HG03565 (cell line): ENCODE measurements at regions not wholly inside any gene's neighbourhood (a gene's known extent, or its start where the extent isn't known, plus 50 kb on each side); places are given as distances from the start of the nearest gene placed in this dataset.
"Not testable (repeated sequence)": the region's sequence is repeated elsewhere in the genome, so short reads cannot be mapped to it uniquely, and the experiment has no call there.

Source experiments
- ATAC-seq: cut with Tn5 transposase; IDR thresholded peaks from one replicate; pipeline ENCODE4 v1.9.1; 2021; ENCODE audit warnings: mild to moderate bottlenecking, moderate library complexity; ENCODE audit not compliant: unreplicated experiment

DNA sequence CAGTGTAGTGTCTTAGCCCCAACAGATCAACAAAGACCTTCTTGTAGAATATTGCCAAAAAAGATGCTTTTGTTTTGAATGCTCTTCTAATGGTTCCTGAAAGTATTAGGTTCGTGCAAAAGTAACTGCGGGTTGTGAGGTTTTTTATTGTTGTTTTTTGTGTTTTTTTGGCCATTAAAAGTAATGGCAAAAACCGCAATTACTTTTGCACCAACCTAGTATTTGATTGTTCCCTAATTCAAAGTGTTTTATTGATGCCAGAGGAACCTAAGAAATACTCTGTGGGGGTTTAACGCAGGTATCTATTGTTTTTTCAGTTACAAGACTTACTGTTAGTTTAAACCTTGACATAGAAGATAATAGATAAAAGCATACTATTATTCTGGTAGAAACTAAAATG, 150.8 kb upstream of the DAAM1 start:
- ATAC-seq, result no peak

DNA sequence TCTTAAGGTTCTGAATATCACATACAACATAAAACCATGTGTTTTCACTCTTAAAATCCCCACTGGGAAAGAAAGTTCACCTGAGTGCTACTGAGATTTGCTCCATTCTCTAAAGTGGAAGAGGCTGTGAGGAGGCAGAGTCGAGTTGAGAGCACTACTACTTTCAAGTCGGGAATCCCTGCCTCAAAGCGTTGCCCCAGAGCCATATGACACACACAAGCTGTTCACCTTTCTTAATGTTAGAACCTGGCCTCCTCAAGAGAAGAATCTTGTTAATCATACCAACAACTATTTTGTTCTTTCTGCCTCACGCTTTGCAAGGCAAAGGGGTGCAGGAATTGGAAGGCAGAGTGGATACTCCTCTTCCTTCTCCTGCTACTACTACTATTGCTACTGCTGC, 149.7 kb upstream of the DAAM1 start:
- ATAC-seq, result no peak

GRCh38 chr14:59041308-59041707, 147.2 kb upstream of the DAAM1 start:
- no peak for ATAC-seq

DNA sequence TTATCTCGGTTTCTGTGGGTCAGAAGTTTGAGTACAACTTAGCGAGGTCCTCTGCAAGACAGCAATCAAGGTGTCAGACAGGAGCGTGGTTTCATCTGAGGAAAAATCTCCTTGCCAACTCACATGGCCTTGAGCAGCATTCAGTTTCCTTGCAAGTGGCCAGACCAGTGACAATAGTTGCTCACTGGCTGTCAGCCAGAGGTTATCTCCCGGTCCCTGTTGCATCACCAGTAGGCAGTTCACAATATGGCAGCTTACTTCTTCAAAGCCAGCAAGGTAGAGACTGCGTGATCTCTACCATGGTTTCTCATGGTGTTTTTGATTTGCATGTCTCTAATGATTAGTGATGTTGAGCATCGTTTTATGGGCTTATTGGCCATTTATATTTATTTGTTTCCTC, 143.8 kb upstream of the DAAM1 start:
- no peak for ATAC-seq

- ATAC-seq, result no peak
Measured at GRCh38 chr14:59046746-59047145, 141.7 kb upstream of the DAAM1 start.

DNA sequence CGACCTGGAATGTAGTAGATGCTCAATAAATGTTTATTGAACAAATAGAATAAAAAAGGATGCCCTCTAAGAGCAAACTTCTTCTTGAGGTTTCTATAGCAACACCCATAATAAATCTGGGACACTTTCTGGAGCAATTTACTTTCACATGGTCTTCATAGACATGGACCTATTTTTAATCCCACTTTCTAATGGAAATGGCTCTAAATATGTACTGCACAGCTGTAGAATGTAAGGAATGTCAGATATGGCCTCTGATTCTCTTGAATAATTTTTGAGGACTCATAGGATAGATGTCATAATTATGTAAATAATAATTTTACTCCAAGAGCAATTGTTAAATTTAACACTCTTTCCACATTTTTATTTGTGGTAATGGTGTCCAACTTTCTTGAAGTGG, 133.5 kb upstream of the DAAM1 start:
- no peak for ATAC-seq

DNA sequence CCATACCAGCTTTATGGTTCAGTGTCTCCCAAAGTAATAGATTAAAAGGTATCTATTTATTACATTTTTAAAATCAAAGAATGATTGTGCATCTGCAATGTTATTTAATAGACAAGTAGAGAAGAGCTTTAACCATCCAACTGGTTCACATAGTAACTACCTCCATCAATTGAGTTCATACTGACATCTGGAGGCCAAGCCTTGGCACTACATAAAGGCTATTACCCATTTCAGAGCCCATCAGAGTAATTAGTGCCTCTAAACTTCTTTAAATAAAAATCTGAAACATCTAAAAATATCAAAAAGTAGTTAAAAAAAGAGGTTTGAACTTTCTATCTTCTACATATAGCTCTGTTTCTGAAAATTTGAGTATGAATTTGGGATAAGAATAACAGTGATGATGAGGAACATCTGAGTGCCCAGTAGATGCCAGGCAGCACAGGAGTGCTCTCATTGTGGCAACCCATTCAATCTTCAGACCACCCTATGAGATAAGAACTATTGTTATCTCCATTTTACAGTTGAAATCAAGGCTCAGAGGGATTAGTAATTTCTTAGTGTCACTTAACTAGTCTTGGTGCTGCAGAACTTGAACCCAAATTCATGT, 132.9 kb upstream of the DAAM1 start:
- peak; percentile 68 for ATAC-seq

- ATAC-seq, result no peak
Measured at GRCh38 chr14:59057551-59057950, 130.9 kb upstream of the DAAM1 start.

DNA sequence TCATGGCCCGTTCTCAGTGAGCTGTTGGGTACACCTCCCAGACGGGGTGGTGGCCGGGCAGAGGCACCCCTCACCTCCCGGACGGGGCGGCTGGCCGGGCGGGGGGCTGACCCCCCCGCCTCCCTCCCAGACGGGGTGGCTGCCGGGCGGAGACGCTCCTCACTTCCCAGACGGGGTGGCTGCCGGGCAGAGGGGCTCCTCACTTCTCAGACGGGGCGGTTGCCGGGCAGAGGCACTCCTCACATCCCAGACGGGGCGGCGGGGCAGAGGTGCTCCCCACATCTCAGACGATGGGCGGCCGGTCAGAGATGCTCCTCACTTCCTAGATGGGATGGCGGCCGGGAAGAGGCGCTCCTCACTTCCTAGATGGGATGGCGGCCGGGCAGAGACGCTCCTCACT, 129.7 kb upstream of the DAAM1 start:
- not testable (repeated sequence) for ATAC-seq

- no peak for ATAC-seq
Measured at GRCh38 chr14:59060841-59061240, 127.6 kb upstream of the DAAM1 start.

- ATAC-seq, result no peak
Measured at GRCh38 chr14:59061292-59061691, 127.2 kb upstream of the DAAM1 start.

GRCh38 chr14:59063259-59063658, 125.2 kb upstream of the DAAM1 start:
- no peak for ATAC-seq

- ATAC-seq, result no peak
Measured at GRCh38 chr14:59067127-59067894, 121.2 kb upstream of the DAAM1 start.

DNA sequence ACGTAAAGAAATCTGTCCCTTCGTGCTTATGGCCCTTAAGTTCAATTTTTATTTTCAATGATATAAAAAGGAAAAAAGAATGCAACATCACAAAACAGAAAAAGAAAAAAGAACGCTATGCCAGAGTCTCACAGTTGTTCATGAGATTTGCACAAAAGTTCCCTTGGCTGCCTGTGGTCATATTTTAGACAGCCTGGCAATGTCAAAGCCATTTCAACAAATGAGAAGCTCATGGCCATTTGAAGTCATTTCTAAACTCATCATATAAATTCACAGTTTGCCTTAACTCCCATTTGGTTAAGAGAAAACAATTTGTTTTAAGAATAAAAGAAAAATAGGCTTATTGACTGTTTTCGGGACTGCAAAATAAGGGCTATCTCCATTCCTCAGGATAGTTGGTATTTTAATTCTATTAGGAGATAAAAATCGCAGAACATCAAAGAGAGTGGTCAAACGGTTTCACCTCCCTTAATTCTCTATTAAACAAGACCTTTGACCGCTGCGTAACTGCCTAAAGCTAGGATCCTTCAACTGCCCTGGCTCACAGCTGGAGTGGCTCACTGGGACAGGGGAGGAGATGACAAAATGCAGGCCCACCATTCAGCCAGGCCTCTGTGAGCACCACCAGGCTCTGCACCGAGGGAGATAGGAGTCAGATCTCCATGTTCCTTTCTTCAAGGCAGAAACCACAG, 119.2 kb upstream of the DAAM1 start:
- no peak for ATAC-seq

GRCh38 chr14:59075506-59075905, 113.0 kb upstream of the DAAM1 start:
- no peak for ATAC-seq

DNA sequence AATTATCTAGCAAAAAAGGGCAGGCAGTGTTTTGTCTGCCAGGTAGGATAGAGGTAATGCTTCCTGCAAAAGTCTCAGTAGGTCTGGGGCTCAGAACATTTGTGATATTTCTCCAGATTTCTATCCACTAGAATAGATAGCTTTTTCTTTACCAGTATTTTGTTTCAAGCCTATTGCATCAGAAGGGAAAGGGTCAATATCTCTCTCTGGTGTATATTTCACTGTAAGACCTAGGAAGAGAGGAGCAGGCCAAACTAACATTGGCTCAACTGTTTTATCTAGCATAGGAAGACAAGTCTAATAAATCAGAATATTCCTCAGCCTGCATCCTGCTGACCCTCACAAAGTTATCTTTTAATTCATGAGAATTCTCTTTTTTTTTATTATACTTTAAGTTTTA, 106.7 kb upstream of the DAAM1 start:
- ATAC-seq, result no peak

DNA sequence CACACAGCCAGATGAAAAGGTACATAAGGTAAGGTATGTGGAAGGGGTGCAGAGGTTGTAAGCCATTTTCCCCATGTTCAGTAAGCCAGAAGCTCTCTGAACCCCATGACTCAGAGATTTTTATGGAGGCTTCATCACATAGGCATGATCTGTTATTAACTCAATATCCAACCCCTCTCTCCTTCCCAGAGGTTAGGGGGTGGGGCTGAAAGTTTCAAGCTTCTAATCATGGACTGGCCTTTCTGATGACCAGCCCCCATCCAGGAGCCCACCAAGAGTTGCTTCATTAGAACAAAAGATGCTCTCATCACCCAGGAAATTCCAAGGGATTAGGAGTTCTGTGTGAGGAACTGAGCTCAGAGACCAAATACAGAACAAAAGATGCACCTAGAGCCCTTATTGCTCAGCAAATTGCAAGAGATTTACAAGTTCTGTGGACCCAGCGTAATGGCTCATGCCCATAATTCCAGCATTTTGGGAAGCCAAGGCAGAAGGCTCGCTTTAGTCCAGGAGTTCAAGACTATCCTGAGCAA, 103.2 kb upstream of the DAAM1 start:
- ATAC-seq, result no peak

DNA sequence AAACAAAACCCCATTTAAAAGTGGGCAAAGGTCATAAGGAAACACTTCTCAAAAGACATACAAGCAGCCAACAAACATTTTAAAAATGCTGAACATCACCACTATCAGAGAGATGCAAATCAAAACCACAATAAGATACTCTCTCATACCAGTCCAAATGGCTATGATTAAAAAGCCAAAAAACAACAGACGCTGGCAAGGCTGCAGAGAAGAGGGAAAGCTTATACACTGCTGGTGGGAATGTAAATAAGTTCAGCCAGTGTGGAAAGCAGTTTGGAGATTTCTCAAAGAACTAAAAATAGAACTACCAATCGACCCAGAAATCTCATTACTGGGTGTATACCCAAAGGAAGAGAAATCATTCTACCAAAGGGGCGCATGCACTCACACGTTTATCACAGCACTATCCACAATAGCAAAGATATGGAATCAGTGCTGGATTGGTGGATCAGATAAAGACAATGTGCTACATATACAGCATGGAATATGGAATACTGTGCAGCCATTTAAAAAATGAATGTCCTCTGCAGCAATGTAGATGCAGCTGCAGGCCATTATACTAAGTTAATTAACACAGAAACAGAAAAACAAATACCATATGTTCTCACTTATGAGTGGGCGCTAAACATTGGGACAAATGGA, 102.1 kb upstream of the DAAM1 start:
- no peak for ATAC-seq

DNA sequence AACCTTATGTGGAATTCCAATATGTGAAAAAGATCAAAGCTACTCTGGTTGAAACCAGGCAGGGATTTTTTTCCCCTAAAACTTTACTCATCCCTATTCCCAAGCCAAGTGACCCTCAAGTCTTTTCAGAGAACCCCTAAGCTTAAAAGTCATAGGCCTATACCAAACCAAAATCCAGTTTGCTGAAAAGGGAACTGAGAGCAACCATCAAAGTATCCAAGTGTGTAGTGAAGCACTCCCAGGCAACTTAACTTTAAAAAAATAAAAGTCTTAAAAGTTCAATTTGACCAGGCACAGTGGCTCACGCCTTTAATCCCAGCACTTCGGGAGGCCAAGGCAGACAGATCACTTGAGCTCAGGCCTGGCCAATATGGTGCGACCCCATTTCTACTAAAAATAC, 101.2 kb upstream of the DAAM1 start:
- ATAC-seq, result no peak

DNA sequence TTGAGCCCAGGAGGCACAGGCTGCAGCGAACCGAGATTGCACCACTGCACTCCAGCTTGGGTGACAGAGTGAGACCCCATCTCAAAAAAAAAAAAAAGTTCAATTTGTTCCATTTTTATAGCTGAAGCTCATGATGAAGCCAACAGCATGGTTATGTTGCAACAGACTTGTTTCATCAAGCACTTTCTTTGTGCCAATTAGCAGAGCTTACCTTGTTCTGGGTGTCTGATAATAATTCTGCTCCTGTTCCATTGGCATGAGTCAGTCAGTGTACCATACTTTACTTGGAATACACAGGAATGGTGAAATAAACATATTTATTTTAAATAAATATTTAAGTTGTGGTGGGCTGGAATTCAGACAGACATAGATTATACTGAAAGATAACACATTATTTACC, 100.8 kb upstream of the DAAM1 start:
- no peak for ATAC-seq

GRCh38 chr14:59090572-59090971, 97.9 kb upstream of the DAAM1 start:
- ATAC-seq, result no peak
